HL-60 (cell line): ENCODE measurements at regions not wholly inside any gene's neighbourhood (a gene's known extent, or its start where the extent isn't known, plus 50 kb on each side); places are given as distances from the start of the nearest gene placed in this dataset.

Source experiments
- DNase-seq, 2 experiments: peaks; one replicate each; pipeline ENCODE4 v3.0.0-alpha.2; 2010 to 2020; ENCODE audit warnings: low read depth in 1 of 2, low spot score in 1 of 2
- H3K27ac ChIP-seq: fragments of 250-450 bp; sonication (Bioruptor Pico); replicated peaks from 2 replicates; pipeline ENCODE4 v1.5.1; 2020; ENCODE audit warnings: mild to moderate bottlenecking, moderate library complexity
- H3K27me3 ChIP-seq: fragments of 250-450 bp; sonication (Bioruptor Pico); 2 replicates; pipeline ENCODE4 v1.5.1; 2021; ENCODE audit warnings: mild to moderate bottlenecking, moderate library complexity; ENCODE audit not compliant: insufficient read depth, poor library complexity, severe bottlenecking
- H3K4me3 ChIP-seq: replicated peaks from 2 replicates; pipeline ENCODE4 v1.5.1; 2011; ENCODE audit warnings: mild to moderate bottlenecking, control low read depth, low read length; ENCODE audit not compliant: insufficient read depth
- CTCF ChIP-seq: IDR thresholded peaks from one replicate; pipeline ENCODE4 v1.5.1; 2011; ENCODE audit warnings: low read length, control low read depth, inconsistent platforms; ENCODE audit not compliant: insufficient read depth
- GABPA ChIP-seq: IDR thresholded peaks from 2 replicates; pipeline ENCODE4 v1.6.1; 2012; ENCODE audit warnings: low read depth
- POLR2AphosphoS5 ChIP-seq: IDR thresholded peaks from 2 replicates; pipeline ENCODE4 v1.6.1; 2012; ENCODE audit warnings: low read depth
- REST ChIP-seq: IDR thresholded peaks from 2 replicates; pipeline ENCODE4 v1.6.1; 2012; ENCODE audit warnings: low read depth; ENCODE audit not compliant: insufficient replicate concordance
- SPI1 ChIP-seq: IDR thresholded peaks from 2 replicates; pipeline ENCODE4 v1.6.1; 2012; ENCODE audit warnings: low read depth, mild to moderate bottlenecking, borderline replicate concordance

GRCh38 chr16:8496364-8496763 is 93.9 kb downstream of the TMEM114 start:
- no peak for TF ChIP-seq GABPA
- TF ChIP-seq POLR2AphosphoS5: no peak
- TF ChIP-seq CTCF: no peak
- no peak for TF ChIP-seq SPI1
- TF ChIP-seq REST: no peak
- Histone ChIP-seq H3K27me3 (no peaks in the 10 kb centered on the region), H3K27ac (no peak overlapping the region), H3K4me3 (no peak overlapping the region)
- no peak for DNase-seq

- Histone ChIP-seq H3K27me3 (no peaks in the 10 kb centered on the region), H3K4me3 (no peak overlapping the region), H3K27ac (no peak overlapping the region)
- no peak for TF ChIP-seq REST
- TF ChIP-seq POLR2AphosphoS5: no peak
- no peak for TF ChIP-seq SPI1
- no peak for TF ChIP-seq GABPA
- TF ChIP-seq CTCF: no peak
- no peak for DNase-seq
Measured at GRCh38 chr16:8493972-8494371, 96.3 kb downstream of the TMEM114 start.

DNA sequence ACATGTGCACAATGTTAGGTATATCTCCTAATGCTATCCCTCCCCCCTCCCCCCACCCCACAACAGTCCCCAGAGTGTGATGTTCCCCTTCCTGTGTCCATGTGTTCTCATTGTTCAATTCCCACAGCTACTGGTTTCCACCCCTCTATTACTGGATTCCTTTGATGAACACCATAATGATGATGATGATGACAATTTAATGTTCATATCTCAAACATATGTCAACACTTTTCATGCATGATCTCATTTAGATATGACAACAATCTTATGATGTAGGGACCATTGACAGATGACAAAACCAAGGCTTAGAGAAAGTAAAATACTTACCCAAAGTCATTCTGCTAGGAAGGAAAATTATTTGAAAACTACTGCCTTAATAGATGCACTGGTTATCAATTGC is 97.6 kb downstream of the TMEM114 start:
- no peaks in the 10 kb centered on the region for H3K27me3 ChIP-seq
- no peak overlapping the region for H3K4me3 ChIP-seq
- no peak for DNase-seq
- no peak overlapping the region for H3K27ac ChIP-seq
- TF ChIP-seq POLR2AphosphoS5: no peak
- TF ChIP-seq SPI1: no peak
- TF ChIP-seq REST: no peak
- TF ChIP-seq GABPA: no peak
- TF ChIP-seq CTCF: no peak
